ENCODE measurements at regions not wholly inside any gene's neighbourhood (a gene's known extent, or its start where the extent isn't known, plus 50 kb on each side); places are given as distances from the start of the nearest gene placed in this dataset.
"Not testable (repeated sequence)": the region's sequence is repeated elsewhere in the genome, so short reads cannot be mapped to it uniquely, and the experiment has no call there.

DNA sequence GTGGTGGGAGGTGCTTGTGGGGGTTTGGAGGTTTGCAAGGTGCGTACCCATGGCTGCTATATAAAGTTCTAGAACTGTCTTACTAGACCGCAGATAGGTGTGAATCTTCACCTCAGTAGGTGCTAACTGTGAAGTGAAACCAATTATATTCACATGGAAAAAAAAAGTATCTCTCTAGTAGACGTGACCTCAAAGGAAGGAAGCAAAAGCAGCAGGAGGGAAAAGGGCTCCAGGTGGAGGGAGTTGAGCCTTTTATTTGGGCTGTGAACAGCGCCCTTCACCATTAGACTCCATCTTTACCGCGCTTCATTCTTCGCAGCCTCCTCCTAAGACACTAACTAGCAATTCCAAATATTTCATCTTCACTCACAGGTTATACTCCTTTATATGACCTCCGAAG lies 129.8 kb downstream of the TBX19 start:
- no peak overlapping the region for H3K27ac ChIP-seq (ENCODE audit: low read length)
- no peak overlapping the region for H3K4me3 ChIP-seq (ENCODE audit: low read length)
- H3K79me2 ChIP-seq (ENCODE audit: low read length): no peaks in the 10 kb centered on the region
- H3K9ac ChIP-seq (ENCODE audit: low read length): no peak overlapping the region
- H3K4me2 ChIP-seq (ENCODE audit: low read depth, low read length, poor library complexity, severe bottlenecking): no peak overlapping the region
- no peaks in the 10 kb centered on the region for H4K20me1 ChIP-seq (ENCODE audit: insufficient read depth, low read depth, low read length)
- no peaks in the 10 kb centered on the region for H3K4me1 ChIP-seq (ENCODE audit: low read length)
- H2AFZ ChIP-seq (ENCODE audit: low read length): no peak overlapping the region
- H3K9me3 ChIP-seq (ENCODE audit: low read length): no peaks in the 10 kb centered on the region
- no peaks in the 10 kb centered on the region for H3K36me3 ChIP-seq (ENCODE audit: insufficient read depth, low read length)
- H3K27me3 ChIP-seq (ENCODE audit: low read length): no peaks in the 10 kb centered on the region
- no peaks in the 10 kb centered on the region for H3K9me2 ChIP-seq (replicated peaks; ENCODE audit: insufficient read depth, low read length)
- no peak for DNase-seq

DNA sequence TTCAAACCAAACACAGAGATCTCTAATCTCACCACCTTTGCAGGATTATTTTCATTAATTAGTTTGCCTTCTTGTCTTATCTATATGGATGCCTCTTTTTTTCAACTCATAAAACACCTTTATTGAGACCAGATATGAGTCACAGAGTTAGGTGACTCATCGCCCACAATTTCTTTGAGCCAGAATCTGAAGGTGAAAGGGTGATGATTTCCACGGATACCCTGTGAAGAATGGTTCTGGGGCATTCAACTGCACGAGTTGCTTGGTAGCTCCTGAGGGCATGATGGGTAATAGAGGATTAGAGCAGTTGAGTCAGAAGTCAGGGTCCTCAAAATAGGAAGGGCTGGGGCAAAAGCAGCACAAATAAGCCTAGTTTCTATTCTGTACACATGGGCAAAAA lies 128.2 kb downstream of the TBX19 start:
- Histone ChIP-seq H3K9ac (ENCODE audit: low read length) (no peak overlapping the region), H3K27ac (ENCODE audit: low read length) (no peak overlapping the region)

DNA sequence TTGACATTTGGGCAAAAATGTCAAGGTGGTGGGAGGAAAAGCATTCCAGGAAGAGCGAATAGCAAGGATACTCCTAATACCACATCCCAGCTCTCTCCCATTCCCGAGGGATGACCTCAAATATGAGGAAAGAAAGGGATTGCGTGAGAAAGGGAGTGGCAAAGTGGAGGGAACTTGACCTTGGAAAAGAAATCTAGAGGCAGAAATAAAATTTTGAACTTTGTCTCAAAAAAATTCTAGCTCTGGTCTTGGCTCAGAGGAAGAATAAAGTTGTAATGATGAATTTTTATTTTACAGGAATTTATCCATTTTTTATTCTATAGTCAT lies 127.8 kb downstream of the TBX19 start:
- Histone ChIP-seq H3K4me1 (ENCODE audit: low read length) (no peaks in the 10 kb centered on the region), H3K27me3 (ENCODE audit: low read length) (no peaks in the 10 kb centered on the region), H2AFZ (ENCODE audit: low read length) (no peak overlapping the region), H3K4me2 (ENCODE audit: low read depth, low read length, poor library complexity, severe bottlenecking) (no peak overlapping the region), H3K27ac (ENCODE audit: low read length) (no peak overlapping the region), H4K20me1 (ENCODE audit: insufficient read depth, low read depth, low read length) (no peaks in the 10 kb centered on the region), H3K4me3 (ENCODE audit: low read length) (no peak overlapping the region), H3K9me2 (replicated peaks; ENCODE audit: insufficient read depth, low read length) (no peaks in the 10 kb centered on the region), H3K9ac (ENCODE audit: low read length) (no peak overlapping the region), H3K79me2 (ENCODE audit: low read length) (no peaks in the 10 kb centered on the region), H3K9me3 (ENCODE audit: low read length) (no peaks in the 10 kb centered on the region), H3K36me3 (ENCODE audit: insufficient read depth, low read length) (no peaks in the 10 kb centered on the region)
- no peak for DNase-seq

More for the DNA sequence above, 128.2 kb downstream of the TBX19 start:
- Histone ChIP-seq H3K36me3 (ENCODE audit: insufficient read depth, low read length) (no peaks in the 10 kb centered on the region), H3K27me3 (ENCODE audit: low read length) (no peaks in the 10 kb centered on the region), H3K4me3 (ENCODE audit: low read length) (no peak overlapping the region), H3K9me3 (ENCODE audit: low read length) (no peaks in the 10 kb centered on the region), H2AFZ (ENCODE audit: low read length) (no peak overlapping the region), H4K20me1 (ENCODE audit: insufficient read depth, low read depth, low read length) (no peaks in the 10 kb centered on the region), H3K4me1 (ENCODE audit: low read length) (no peaks in the 10 kb centered on the region), H3K4me2 (ENCODE audit: low read depth, low read length, poor library complexity, severe bottlenecking) (no peak overlapping the region), H3K79me2 (ENCODE audit: low read length) (no peaks in the 10 kb centered on the region), H3K9me2 (replicated peaks; ENCODE audit: insufficient read depth, low read length) (no peaks in the 10 kb centered on the region)
- DNase-seq: no peak

DNA sequence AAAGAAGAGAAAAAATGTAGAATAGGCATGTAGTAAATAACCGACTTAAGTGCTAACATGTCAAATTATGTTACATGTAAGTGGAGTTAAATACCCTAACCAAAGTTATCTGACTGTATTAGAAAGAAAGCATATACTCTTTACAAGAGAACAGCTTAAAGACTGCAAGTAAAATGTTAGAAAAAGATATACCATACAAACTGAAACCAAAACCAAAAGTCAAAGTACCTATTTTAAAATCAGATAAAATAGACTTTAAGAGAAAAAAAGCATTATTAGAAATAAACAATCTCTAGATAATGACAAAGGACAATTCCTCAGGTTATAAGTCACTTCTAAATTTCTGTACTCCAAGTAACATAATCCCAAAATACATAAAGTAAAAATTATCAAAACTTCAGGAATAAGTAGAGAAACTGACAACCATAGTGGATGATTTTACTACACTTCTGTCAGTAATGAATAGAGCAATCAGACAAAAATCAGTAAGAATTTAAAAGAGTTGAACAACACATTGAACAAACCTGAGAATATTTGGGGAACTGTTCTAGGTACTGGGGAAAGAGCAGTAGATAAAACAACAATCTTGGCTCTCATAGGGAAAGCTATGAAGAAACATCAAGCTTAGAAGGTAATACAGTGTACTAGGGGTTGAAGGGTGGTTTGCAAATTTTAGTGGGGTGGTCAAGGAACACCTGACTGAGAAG lies 127.3 kb downstream of the TBX19 start:
- H3K27me3 ChIP-seq (ENCODE audit: low read length): no peaks in the 10 kb centered on the region
- H3K79me2 ChIP-seq (ENCODE audit: low read length): no peaks in the 10 kb centered on the region
- H4K20me1 ChIP-seq (ENCODE audit: insufficient read depth, low read depth, low read length): no peaks in the 10 kb centered on the region
- no peak overlapping the region for H3K27ac ChIP-seq (ENCODE audit: low read length)
- no peaks in the 10 kb centered on the region for H3K9me3 ChIP-seq (ENCODE audit: low read length)
- no peak overlapping the region for H3K4me3 ChIP-seq (ENCODE audit: low read length)
- peak overlapping the region; percentile 31 for H3K4me2 ChIP-seq (ENCODE audit: low read depth, low read length, poor library complexity, severe bottlenecking)
- no peak for DNase-seq
- no peak overlapping the region for H2AFZ ChIP-seq (ENCODE audit: low read length)
- no peak overlapping the region for H3K9ac ChIP-seq (ENCODE audit: low read length)
- no peaks in the 10 kb centered on the region for H3K36me3 ChIP-seq (ENCODE audit: insufficient read depth, low read length)
- H3K4me1 ChIP-seq (ENCODE audit: low read length): no peaks in the 10 kb centered on the region
- no peaks in the 10 kb centered on the region for H3K9me2 ChIP-seq (replicated peaks; ENCODE audit: insufficient read depth, low read length)

DNA sequence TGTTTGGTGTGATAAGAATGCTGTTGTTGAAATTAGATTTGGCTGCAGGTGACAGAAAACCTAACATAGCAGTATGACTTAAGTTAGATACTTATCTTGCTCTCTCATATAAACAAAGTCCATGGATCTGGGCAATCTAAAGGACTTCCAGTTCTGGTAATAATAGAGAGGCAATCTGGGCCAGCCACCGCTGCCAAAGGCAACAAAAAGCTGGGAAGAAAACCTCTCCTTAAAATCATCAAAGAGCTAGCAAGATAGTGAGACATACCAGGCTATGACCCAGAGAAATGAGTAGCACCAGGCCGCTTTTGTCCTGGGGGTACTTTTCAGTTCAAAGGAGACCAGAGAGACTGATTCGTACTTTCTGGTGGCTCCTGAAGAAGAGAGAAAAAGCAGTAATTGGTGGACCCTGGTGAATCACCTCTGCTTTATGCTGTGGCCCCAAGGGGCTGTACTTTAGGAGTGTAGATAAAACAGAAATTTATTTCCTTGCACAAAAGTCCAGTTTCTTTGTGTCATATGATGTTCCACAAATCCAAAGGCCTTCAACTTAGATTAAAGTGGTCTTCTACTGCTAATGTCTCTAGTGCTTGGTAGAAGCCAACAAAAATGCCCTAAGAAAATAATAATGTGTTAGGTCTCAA lies 125.4 kb downstream of the TBX19 start:
- Histone ChIP-seq H4K20me1 (ENCODE audit: insufficient read depth, low read depth, low read length) (no peaks in the 10 kb centered on the region), H2AFZ (ENCODE audit: low read length) (no peak overlapping the region), H3K4me3 (ENCODE audit: low read length) (no peak overlapping the region), H3K9me2 (replicated peaks; ENCODE audit: insufficient read depth, low read length) (no peaks in the 10 kb centered on the region), H3K9ac (ENCODE audit: low read length) (no peak overlapping the region), H3K27me3 (ENCODE audit: low read length) (no peaks in the 10 kb centered on the region), H3K36me3 (ENCODE audit: insufficient read depth, low read length) (no peaks in the 10 kb centered on the region), H3K4me1 (ENCODE audit: low read length) (no peaks in the 10 kb centered on the region), H3K4me2 (ENCODE audit: low read depth, low read length, poor library complexity, severe bottlenecking) (no peak overlapping the region), H3K79me2 (ENCODE audit: low read length) (no peaks in the 10 kb centered on the region), H3K27ac (ENCODE audit: low read length) (no peak overlapping the region), H3K9me3 (ENCODE audit: low read length) (no peaks in the 10 kb centered on the region)
- no peak for DNase-seq

DNA sequence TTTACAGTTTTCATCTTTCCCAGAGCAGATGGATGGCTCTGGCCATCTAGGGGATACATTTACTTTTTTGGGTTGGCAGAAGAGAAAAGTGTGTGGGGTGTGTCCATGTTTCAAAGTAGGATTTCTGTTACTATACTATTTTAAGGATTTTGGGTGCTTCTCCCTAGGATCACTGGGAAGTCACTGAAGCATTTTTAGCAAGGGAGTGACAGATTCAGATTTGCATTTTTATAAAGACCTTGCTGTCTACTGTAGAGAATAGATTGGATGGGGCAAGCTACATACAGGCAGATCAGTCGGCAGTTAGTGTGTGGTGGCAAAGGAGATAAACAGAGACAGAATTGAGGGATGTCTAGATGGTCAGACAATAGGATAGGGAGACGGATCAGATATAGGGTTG lies 122.5 kb downstream of the TBX19 start:
- no peaks in the 10 kb centered on the region for H3K36me3 ChIP-seq (ENCODE audit: insufficient read depth, low read length)
- DNase-seq: no peak
- no peaks in the 10 kb centered on the region for H3K79me2 ChIP-seq (ENCODE audit: low read length)
- H3K4me2 ChIP-seq (ENCODE audit: low read depth, low read length, poor library complexity, severe bottlenecking): no peak overlapping the region
- no peak overlapping the region for H3K9ac ChIP-seq (ENCODE audit: low read length)
- H4K20me1 ChIP-seq (ENCODE audit: insufficient read depth, low read depth, low read length): no peaks in the 10 kb centered on the region
- no peaks in the 10 kb centered on the region for H3K9me3 ChIP-seq (ENCODE audit: low read length)
- H3K27ac ChIP-seq (ENCODE audit: low read length): no peak overlapping the region
- no peak overlapping the region for H2AFZ ChIP-seq (ENCODE audit: low read length)
- H3K9me2 ChIP-seq (replicated peaks; ENCODE audit: insufficient read depth, low read length): no peaks in the 10 kb centered on the region
- no peaks in the 10 kb centered on the region for H3K4me1 ChIP-seq (ENCODE audit: low read length)
- H3K27me3 ChIP-seq (ENCODE audit: low read length): no peaks in the 10 kb centered on the region
- no peak overlapping the region for H3K4me3 ChIP-seq (ENCODE audit: low read length)

DNA sequence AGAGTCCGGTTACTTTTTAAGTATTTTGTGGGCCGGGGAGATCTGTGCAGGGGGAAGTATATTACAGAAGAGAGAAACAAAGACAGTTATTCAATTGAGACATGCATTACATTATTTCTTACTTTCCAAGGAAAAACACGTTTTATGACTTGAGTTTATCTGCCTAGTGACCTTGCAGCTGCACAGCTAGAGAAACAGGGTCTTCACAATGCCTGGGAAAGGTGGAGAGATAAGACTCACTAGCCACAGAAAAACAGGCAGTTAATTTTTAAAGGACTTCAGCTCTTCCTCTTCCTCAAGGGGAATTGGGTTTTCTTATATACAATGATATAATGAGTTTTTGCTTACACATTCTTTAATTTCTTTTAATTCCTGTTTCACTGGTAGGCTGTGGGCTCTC lies 121.8 kb downstream of the TBX19 start:
- not testable (repeated sequence) for H3K4me1 ChIP-seq (ENCODE audit: low read length); H3K9me2 ChIP-seq (replicated peaks; ENCODE audit: insufficient read depth, low read length); H3K36me3 ChIP-seq (ENCODE audit: insufficient read depth, low read length); H3K27ac ChIP-seq (ENCODE audit: low read length); H3K27me3 ChIP-seq (ENCODE audit: low read length); H3K4me3 ChIP-seq (ENCODE audit: low read length); H3K9ac ChIP-seq (ENCODE audit: low read length); H3K79me2 ChIP-seq (ENCODE audit: low read length); H4K20me1 ChIP-seq (ENCODE audit: insufficient read depth, low read depth, low read length); H3K4me2 ChIP-seq (ENCODE audit: low read depth, low read length, poor library complexity, severe bottlenecking); DNase-seq; H3K9me3 ChIP-seq (ENCODE audit: low read length); H2AFZ ChIP-seq (ENCODE audit: low read length)

DNA sequence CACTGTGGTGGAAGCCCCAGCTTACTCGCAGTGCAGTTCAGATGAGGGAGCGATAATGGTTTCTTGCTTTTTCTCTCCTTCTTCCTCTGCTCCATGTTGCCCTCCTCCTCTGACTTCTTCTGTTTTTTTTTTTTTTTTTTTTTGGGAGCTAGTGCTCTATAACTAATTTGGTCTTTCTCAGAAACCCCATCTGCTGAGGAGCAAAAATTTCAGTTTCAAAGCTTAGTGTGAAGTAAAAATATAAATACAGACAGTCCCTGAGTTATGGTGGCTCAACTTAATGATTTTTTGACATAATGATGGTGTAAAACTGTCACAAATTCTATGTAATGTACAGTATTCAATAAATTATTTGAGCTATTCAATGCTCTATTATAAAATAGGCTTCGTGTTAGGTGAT lies 120.7 kb downstream of the TBX19 start:
- Histone ChIP-seq H3K4me1 (ENCODE audit: low read length) (no peaks in the 10 kb centered on the region), H3K79me2 (ENCODE audit: low read length) (no peaks in the 10 kb centered on the region), H2AFZ (ENCODE audit: low read length) (no peak overlapping the region), H4K20me1 (ENCODE audit: insufficient read depth, low read depth, low read length) (no peaks in the 10 kb centered on the region), H3K9ac (ENCODE audit: low read length) (no peak overlapping the region), H3K9me3 (ENCODE audit: low read length) (no peaks in the 10 kb centered on the region), H3K27ac (ENCODE audit: low read length) (no peak overlapping the region), H3K9me2 (replicated peaks; ENCODE audit: insufficient read depth, low read length) (no peaks in the 10 kb centered on the region), H3K4me2 (ENCODE audit: low read depth, low read length, poor library complexity, severe bottlenecking) (no peak overlapping the region), H3K36me3 (ENCODE audit: insufficient read depth, low read length) (no peaks in the 10 kb centered on the region), H3K4me3 (ENCODE audit: low read length) (no peak overlapping the region), H3K27me3 (ENCODE audit: low read length) (no peaks in the 10 kb centered on the region)
- no peak for DNase-seq
